AG08395 (cell line): ENCODE measurements at regions not wholly inside any gene's neighbourhood (a gene's known extent, or its start where the extent isn't known, plus 50 kb on each side); places are given as distances from the start of the nearest gene placed in this dataset.
"Not testable (repeated sequence)": the region's sequence is repeated elsewhere in the genome, so short reads cannot be mapped to it uniquely, and the experiment has no call there.

Source experiments
- DNase-seq: peaks from one replicate; pipeline ENCODE4 v3.0.0; 2012; ENCODE audit warnings: mixed read lengths, low spot score

DNA sequence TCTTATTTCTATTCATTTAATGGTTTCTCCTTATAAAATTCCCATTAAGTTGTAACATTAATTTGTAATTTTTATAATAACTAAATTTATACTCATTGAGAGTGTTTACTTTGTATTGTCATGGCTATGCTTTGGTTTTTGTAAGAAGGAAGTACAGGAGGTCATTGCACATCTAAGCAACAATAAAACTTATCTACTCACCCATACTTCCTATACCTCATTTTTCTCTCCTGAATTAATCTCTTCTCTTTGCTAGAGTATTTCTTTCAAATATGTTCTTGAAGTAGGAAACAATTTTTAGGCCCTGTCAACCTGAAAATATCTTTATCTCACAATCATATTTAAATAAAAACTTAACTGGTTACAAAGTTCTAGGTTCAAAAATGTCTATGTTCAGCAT is 95.4 kb upstream of the WDR11 start:
- no peak for DNase-seq

- no peak for DNase-seq
Observed at GRCh38 chr10:120760253-120760652, 90.9 kb upstream of the WDR11 start.

DNA sequence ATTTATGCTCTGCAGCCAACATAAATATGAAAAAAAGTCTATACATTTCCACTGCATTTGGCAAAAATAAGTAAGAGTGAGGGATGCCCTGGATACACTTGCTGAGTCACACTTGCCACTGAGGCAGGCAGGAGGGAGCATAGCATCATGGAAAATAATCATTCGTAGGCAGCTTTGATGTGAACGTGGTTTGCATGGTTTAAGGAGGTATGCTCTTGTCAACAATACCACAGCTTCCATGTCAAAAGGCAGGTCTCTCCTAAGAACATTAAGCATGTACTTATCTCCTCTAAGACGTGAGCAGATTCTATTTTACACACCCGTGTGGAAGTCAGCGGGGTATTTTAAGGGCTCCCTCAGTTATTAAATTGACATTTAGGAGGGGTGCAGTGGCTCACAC is 89.2 kb upstream of the WDR11 start:
- DNase-seq = no peak

DNA sequence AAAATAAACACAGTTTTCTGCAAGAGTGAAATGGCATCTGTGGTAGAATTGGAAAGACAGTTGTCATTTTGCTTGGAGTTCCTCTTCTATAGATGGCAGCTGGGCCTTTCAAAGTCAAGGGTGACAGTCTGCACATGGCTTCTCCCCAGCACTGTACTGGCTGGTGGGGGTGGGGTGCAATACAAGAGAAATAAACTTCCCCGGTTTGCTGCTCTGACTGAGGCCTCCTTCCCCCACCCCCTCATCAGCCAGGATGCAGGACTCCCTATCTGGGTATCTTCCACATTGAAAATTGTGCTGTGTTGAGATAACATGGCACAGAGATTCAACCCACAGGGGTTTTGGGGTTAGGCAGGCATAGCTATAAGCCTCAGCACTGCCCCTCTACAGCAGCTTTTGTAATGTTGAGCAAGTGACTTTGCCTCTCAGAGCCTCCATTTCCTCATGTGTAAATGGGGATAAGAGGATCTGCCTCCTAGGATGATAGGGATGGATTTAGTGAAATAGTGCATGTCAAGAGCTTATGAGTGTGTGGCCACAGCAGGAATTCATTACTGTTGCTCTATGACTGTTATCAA is 85.8 kb upstream of the WDR11 start:
- no peak for DNase-seq

GRCh38 chr10:120768227-120768626 is 82.9 kb upstream of the WDR11 start:
- DNase-seq = no peak

DNA sequence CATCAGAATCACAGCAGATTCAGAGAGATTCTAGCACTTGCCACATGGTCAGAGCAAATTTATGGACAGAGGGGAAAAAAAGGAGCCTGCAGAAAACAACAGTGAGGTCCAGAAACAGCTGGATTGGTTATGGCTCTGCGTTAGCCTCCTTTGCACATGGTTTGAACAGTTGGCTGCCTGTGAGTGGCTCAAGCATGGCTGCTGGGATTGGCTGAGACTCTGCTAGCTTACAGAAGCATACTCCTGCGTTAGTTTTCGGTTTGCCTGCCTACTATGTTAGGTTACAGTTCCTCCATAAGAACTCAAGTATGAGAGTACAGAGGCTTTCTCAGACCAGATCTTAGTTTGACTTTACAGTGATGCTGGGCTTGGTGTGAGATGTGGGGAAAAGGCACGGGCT is 80.7 kb upstream of the WDR11 start:
- DNase-seq = no peak

- DNase-seq = no peak
Observed at GRCh38 chr10:120776442-120776841, 74.7 kb upstream of the WDR11 start.

- DNase-seq = no peak
Observed at GRCh38 chr10:120782336-120782735, 68.8 kb upstream of the WDR11 start.

- DNase-seq = no peak
Observed at GRCh38 chr10:120783098-120783497, 68.1 kb upstream of the WDR11 start.

GRCh38 chr10:120783867-120784266 is 67.3 kb upstream of the WDR11 start:
- DNase-seq = no peak

DNA sequence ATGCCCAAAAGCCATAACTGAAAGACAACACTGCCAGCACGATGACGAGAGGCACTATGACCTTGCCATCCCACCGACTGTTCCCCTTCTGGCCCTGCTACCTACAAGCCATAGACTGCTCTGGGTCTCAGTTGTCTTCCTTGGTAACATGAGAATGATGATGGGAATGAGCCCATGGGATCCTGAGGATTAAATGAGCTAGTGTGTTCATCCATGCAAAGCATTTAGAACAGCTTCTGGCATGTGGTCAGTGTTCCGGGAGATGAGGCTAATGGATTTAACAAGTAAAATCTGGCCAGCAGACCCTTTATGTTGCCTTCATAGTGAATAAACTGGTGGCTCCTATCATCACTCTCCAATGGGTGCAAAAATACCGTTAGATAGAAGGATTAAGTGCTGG is 62.4 kb upstream of the WDR11 start:
- DNase-seq = no peak

DNA sequence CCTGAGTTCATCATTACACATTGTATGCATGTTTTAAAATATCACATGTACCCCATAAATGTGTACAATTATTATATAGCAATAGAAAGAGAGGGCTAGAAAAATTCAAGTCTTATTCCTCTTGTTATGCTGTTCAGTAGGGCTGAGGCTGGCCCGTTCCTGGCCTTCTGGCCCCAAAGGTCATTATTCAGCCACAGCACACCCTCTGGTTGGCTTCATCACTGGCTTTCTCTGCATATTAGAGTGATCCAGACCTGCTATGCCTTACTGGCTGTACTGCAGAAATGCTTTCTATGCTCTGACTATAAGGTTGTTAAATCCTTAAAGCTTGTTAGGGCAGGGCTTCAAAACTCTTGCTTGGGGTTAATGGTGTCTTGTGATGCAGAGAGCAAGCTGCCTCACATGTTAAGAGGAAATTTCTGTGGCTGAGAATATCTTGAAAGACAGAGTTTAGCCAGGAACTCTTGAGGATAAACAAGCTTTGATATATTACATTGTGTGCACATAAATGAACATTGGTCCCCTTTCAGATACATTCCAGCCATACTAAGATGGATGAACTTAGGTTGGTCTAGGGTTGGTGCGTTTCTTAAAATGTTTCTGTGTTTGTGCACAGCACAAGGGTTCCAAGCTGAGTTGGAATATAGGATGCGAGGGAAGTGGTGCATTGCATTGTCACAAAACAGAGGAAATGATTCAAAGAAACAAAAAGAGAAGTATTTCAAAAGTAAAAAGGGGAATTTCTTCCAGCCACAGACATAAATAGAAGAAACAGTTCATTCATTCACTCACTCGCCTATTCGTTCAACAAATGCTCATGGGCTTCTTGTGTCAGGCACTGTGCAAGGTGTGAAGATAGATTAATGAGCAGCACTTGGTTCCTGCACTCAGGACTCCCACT is 61.6 kb upstream of the WDR11 start:
- no peak for DNase-seq

DNA sequence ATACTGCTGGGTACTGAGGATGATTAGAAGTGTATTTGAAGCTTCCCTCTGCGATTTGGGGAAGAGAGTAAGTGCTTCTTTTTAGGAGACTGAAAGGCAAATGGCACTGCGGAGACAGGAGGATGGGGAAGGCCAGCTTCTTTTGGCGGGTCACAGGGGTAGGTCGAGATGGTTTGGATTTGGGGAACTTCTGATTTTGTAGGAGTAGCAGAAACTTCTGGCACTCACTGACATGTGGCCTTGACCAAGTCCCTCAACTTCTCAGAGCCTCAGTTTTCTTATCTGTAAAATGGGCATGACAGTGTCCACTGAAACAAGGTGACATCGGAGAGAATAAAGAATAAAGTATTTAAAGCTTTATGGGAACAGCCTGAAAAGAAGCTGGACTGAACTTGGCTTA is 59.8 kb upstream of the WDR11 start:
- no peak for DNase-seq

DNA sequence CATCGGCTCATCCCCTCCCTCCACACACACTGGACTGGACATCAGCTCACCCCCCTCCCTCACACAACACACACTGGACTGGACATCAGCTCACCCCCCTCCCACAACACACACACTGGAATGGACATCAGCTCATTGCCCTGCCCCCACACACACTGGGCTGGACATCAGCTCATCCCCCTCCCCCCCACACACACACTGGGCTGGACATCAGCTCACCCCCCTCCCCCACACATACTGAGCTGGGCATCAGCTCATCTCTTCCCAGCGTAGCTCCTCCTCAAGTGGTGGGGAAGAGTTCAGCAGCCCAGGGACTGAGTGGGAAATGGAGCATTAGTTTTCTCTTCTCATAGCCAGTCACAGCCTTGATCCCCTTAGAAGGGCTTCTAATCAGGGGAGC is 58.1 kb upstream of the WDR11 start:
- no peak for DNase-seq

- no peak for DNase-seq
Observed at GRCh38 chr10:120794390-120794789, 56.8 kb upstream of the WDR11 start.

GRCh38 chr10:120798276-120798675 is 52.9 kb upstream of the WDR11 start:
- DNase-seq = not testable (repeated sequence)

DNA sequence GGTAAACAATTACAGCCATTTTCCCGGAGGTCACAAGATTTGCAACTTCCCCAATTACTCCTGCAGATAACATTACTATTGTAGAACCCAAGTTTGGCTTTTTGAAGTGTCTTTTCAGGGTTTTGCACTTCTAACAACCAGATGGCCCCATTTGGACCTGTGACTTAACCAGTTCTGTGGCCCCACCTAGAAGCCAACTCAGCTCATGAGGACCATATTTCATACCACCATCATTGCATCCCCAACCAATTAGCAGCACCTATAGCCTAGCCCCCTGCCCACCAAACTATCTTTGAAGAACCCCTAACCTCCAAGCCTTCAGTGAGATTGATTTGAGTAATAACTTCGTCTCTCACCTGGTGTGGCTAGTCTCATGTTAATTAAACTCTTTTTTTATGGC is 51.3 kb upstream of the WDR11 start:
- DNase-seq = no peak

DNA sequence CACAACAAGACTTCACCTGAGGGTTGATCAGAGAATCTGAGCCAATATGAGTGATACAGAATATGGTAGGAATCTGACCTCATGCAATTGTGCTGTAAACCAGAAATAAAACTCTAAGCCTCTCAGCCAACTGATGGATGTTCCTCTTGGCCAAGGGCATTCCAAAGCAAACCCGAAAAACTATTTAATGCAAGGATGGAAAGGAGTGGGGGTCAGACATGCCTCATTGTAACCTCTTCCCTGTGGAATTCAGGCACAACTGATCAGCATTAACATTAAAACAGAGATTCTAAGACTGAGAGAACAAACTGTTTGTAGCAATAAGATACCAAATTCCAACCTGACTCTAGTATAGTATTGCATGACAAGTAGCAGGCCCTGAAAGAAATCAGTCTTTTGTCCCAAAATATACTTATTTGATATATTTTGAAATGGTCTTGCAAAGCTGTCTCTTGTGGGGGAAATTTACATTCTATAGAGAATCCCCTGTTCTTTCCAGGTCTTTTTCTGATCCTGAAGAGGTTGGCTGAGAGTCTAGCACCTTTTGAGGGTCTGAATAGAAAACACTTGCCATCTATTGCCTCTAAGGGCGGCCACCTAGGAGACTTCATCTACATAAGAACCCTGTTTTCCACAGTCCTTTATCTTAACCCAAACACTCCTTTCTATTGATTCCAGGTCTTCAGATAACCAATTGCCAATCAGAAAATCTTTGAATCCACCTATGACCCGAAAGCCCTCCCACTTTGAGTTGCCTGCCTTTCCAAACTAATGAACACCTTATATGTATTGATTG is 50.4 kb upstream of the WDR11 start:
- DNase-seq = no peak
